ENCODE measurements at regions not wholly inside any gene's neighbourhood (a gene's known extent, or its start where the extent isn't known, plus 50 kb on each side); places are given as distances from the start of the nearest gene placed in this dataset.
"Not testable (repeated sequence)": the region's sequence is repeated elsewhere in the genome, so short reads cannot be mapped to it uniquely, and the experiment has no call there.

DNA sequence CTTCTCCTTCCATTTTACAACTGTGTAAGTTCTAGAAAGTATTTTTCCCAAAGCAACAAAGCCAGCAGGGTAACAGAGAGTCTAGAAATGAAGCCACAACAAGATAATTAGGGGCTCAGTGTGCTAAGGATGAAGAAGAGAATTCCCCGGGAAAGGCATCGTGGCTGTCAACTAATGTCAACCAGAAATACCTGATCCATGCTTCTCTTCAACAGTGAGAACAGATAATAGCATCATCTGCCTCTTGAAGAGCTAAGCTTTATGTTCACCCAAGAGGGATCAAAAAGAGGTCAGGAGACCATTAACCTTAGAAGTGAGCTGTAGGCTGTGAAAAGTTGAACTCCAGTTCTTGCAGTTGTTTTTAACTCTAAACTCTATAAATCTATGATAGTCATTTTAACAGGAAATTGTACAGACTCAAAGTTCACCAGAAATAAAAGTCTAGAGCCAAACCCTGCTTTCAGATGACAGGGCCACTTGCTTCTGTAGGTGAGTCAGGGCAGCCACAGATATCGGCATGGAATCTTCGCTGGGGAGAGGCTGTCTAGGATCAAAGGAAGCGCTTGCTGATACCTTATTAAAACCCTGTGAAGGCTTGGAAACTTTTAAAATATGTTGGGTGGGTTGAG, 540.7 kb upstream of the ID2 start:
- in situ Hi-C loops (cut with HindIII; ENCODE audit: low sequenced_read_pairs): no loop called here

DNA sequence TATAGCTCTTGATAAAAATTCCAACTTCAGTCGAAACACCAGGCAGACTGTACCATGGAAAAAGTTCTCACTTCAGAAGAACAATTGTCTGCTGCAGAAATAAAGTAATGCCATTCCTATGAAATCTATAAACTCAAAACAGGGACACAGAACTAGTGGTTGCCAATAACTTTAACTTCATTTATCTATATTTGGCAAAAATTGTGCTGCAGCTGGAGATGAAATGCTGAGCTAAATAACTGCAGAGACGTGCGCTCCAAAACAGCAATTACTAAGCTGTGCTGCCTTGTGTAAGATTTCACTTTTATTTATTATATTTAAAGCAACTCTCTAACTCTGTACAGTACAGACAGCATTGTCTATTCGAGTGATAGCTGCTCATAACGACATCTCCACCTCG, 540.1 kb upstream of the ID2 start:
- in situ Hi-C loops (cut with HindIII; ENCODE audit: low sequenced_read_pairs): no loop called here

DNA sequence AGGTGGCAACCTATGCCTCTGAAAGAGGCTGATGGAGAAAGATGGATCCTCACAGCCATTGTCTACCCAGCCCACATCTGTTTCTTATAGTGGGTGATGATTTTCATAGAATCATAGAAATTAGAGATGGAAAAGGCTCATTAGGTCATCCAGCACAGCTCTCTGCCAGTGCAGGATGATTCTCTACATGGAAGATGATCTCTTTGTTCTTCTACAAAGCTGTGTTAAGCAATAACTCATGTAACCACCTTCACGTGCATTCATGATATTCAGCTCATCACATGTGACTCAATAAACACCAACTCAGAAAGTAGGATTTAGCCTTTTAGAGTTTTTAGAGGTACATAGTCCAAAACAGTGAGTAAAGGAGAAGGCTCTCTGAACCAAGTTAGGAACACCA, 539.4 kb upstream of the ID2 start:
- in situ Hi-C loops (cut with HindIII; ENCODE audit: low sequenced_read_pairs): no loop called here

DNA sequence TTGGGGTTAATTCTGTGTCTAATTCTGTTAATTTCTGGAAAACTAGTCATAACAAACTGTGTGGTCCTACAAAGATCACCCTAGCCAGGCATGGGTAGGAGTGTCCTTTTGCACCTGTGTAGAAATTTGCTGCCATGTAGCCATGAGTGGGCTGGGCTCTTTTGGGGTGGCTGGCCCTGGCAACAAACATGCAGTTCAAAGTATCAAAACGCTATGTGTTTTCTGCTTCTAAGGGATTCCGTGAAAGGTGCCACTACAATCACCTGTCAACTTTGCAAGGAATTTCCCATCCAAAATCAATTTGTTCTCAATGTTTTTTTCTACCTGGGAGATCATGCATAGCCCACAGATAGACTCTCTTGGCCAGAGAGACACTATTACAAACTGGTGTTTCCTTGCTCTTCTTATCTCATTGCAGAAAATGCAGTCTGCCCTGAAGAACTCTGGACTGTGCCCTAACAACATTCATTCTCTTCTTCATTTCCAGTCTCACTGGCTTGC, 537.7 kb upstream of the ID2 start:
- in situ Hi-C loops (cut with HindIII; ENCODE audit: low sequenced_read_pairs): no loop called here

DNA sequence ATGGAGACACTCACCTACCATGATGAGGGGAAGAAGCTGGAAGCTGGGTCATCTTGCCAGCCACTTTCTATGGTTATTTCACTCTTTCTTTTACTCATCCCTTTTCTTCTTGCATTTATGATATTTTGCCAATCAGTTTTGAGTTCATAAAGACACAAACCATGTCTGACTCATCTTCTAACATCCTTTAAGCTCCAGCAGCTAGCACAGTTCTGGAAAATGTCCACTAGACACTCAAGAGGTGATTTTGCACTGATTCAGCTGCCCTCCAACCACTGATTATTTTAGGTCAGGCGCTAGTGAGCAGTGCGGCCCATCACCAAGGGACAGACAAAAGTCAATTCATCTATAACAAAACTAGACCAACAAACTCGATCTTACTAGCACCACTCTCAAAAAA, 537.1 kb upstream of the ID2 start:
- in situ Hi-C loops (cut with HindIII; ENCODE audit: low sequenced_read_pairs): no loop called here

DNA sequence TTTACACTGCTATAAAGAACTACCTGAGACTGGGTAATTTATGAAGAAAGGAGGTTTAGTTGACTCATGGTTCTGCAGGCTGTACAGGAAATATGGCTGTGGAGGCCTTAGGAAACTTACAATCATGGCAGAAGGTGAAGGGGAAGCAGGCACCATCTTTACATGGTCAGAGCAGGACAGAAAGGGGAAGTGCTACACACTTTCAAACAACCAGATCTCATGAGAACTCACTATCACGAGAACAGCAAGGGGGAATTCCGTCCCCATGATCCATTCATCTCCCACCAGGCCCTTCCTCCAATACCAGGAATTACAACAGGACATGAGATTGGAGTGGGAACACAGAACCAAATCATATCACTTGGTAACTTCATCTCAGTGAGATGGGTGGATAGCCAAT, 536.5 kb upstream of the ID2 start:
- in situ Hi-C loops (cut with HindIII; ENCODE audit: low sequenced_read_pairs): not testable (repeated sequence)

DNA sequence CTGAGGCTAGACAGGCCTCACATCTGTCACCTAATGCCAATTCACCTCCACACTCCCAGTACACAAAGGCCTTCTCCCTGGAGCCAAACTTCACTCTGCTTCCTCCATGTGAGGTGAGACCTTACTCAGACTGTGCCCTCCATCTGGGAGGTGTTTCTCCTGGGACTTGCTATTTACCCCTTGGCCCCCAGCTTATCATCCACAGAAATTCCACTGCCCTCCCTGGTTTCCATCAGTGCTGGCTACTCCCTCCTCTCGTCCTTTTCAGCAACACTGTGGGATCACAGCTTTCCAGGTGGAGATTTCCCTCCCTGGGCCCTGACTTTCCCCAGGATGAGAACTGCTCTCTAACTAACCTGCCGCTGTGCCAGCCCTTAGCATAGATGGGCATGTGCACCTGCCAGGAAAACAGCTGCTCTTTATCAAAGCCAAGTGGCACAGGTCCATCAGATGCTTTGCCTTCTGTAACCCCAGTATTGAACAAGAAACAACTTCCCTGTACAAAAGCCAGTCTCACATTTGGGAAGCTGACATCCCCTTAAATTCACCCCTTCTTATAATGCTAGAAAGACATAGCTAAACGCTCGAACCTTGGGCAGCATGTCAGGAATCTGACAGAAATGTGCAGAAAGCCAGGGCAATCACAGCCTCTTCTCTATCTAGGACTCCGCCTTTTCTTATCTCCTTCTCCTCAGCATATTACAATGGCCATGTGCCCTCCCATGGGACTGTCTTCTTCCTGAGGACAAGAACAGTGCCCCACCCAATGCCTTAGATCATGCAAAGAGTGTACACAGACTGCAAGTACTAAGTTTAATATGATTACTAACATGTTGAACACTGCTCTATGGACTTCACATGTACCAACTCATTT, 535.5 kb upstream of the ID2 start:
- in situ Hi-C loops (cut with HindIII; ENCODE audit: low sequenced_read_pairs): no loop called here

DNA sequence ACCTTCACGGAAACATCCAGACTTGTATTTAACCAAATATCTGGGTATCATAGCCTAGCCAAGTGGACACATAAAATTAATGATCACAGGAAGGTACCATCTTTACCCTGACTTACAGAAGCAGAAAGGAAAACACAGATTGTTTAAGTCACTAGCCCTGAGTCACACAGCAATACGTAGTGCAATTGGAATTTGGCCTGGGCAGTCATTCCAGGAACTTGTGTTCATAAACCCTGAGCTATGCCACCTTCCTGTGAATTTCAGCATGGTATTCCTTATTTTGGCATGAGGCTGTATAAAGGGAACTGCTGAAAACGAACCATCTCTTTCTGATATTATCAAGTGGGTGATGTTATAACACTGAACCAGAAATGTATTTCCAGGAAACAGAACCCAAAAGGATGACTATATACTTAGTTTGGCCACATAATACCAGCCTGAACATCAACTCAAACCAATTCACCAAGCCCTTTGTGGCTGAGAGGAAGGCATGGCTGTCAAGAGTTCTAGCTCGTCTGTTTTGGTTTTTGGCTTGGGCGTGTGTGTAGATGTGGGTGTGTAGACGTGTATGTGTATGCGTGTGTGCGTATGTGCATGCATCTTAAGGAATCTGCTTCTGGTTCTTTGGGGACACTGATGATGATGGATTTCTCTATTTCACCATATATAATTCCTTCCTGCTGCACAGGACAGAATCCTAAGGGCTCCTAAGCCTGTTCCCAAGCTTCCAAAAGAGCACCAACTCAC, 533.4 kb upstream of the ID2 start:
- in situ Hi-C loops (cut with HindIII; ENCODE audit: low sequenced_read_pairs): no loop called here

DNA sequence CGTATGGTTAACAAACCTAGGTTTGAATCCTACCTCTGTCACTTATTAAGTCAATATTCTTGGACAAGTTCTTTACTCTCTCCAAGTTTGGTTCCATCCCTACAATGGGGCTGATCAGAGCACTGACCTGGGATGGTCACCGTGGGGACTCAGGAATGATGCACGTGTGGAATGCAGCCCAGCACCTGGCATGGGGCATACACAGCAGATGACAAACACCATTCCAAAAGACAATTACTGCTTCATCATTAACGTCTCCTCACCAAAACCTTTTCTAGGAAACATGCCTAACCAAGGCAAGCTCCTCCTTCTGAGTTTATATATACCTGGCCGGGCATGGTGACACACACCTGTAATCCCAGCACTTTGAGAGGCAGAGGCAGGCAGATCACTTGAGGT, 532.9 kb upstream of the ID2 start:
- in situ Hi-C loops (cut with HindIII; ENCODE audit: low sequenced_read_pairs): no loop called here

DNA sequence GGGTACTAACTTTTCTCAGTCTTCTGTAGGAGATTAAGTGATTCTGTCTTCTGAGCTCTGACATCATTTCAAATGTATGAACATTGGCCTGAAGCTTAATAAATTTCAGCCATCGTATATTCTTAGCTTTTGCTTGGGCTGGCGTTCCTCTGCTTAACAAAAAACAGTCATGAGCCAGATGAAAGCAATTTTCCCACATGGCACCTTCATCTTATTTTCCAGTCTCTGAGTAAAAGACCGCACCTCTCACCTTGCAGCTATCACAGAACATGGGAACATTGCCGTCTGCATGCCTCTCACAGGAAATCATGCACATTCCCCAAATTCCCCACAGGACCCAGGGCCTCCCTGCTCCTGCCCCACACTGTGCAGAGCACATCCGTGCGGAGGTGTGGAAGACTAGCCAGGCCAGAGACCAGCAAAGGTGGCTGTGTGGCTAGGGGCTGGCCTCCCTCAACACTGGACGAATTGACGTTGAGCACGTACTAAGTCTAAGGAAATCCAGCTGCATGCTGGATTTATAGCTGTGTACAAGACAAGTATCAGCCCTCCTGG, 531.8 kb upstream of the ID2 start:
- in situ Hi-C loops (cut with HindIII; ENCODE audit: low sequenced_read_pairs): no loop called here

DNA sequence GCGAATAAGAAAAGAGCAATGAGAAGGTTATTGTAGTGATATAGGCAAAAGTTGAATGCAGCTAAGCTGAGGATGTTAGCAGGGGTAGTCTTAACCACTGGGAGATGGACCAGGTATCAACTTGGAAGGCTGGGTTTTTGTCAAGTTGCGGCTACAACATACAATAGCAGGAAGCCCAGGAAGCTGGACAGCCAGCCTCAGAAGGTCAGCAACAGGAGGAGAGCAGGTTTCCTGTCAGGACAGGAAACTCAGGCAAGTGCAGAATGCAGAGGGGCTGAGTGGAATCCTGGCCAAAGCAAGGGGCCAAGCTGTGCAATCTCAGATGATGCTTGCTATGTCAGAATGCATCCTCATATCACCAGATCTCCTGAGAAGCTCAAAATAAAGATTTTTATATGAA, 530.0 kb upstream of the ID2 start:
- in situ Hi-C loops (cut with HindIII; ENCODE audit: low sequenced_read_pairs): no loop called here

DNA sequence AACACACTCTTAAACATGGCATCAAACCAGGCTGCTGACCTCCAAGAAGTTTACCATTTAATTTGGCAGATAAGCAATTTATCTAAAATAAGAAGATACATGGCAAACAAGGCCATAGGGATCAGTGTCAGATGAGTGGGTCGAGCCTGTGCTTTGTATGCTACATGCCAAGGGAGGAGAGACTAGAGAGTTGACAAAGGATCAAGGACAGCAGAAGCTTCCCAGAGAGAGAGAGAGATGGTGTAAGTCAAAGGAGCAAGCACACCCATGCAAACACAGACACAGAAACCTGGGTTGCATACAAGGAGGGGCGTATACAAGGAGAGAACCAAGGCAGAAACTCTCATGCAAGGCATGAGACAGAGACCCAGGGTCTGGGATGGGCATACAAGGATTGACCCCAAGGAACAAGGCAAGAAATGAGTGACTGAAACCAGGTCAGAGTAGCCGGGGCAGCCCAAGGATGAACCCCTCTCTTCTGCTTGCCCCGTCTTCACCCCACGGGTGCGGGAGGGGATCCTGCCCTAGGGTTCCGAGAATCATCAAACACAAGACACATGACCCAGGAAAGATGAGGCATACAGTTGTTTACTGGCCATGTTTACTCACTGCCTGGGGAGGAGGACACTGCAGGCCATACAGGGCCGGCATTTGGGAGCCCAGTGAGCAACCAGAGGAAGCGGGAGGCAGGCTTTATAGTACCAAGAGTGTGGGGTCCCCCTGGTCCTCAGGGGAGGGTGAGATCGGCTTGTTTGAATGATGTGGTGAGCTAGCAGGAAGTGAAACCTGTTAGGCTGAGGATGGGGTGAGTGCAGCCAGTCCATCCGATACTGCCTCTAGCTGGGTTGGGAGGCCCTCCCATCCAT, 529.2 kb upstream of the ID2 start:
- in situ Hi-C loops (cut with HindIII; ENCODE audit: low sequenced_read_pairs): no loop called here

DNA sequence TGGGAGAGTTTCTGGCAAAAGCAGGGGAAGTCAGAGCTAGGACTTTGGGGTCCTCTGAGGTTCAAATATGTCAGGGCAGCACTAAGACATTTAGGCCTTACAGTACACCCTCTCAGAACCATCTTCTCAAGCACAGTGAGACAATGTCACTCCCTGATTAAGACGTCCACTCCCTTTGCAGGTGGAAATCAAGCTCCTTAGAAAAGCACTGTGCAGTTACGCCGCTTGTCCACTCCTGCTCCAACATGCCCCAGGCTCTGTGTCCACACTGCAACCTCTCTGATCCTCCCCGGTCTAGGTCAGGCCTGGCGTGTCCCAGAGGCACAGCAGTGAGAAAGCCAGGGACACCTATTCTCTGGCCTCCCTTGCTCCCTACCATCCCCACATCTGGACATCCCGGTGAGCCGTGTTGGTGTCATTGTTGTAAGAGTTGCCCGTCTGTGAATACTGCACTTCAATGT, 528.6 kb upstream of the ID2 start:
- in situ Hi-C loops (cut with HindIII; ENCODE audit: low sequenced_read_pairs): no loop called here

DNA sequence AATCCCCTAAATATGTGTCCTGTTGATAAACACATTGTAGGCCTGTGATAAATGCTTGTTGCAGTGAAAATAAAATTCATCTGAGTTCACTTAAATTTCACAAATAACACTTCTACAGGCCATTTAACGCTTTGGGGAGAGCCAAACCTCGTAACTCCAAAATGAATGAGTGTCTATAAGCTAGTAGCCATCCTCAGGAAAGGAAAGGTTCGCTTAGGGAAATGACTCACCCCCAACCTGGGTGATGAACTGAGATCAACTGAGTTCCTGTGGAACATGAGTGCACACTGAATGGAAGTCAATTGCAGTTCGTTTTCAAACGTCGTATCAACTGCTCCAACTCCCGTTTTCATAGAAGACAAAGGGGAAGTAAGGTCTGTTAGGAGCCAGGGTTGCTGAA, 527.6 kb upstream of the ID2 start:
- in situ Hi-C loops (cut with HindIII; ENCODE audit: low sequenced_read_pairs): no loop called here

DNA sequence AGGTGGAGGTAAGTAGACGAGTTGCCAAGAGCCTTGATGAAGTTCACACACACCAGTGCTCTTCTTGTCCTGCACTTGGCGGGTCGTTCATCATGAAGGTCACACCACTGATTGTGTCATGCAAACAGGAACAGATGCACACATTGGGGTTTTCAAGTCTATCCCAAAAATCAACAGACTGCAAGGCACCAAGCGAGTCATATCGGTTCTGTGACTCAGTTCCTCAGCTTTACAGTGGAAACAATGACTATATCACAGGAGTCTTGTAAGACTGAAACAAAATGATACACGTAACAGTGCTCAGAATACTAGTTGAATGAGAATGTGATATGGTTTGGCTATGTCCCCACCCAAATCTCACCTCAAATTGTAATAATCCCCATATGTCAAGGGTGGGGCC, 526.9 kb upstream of the ID2 start:
- in situ Hi-C loops (cut with HindIII; ENCODE audit: low sequenced_read_pairs): no loop called here

DNA sequence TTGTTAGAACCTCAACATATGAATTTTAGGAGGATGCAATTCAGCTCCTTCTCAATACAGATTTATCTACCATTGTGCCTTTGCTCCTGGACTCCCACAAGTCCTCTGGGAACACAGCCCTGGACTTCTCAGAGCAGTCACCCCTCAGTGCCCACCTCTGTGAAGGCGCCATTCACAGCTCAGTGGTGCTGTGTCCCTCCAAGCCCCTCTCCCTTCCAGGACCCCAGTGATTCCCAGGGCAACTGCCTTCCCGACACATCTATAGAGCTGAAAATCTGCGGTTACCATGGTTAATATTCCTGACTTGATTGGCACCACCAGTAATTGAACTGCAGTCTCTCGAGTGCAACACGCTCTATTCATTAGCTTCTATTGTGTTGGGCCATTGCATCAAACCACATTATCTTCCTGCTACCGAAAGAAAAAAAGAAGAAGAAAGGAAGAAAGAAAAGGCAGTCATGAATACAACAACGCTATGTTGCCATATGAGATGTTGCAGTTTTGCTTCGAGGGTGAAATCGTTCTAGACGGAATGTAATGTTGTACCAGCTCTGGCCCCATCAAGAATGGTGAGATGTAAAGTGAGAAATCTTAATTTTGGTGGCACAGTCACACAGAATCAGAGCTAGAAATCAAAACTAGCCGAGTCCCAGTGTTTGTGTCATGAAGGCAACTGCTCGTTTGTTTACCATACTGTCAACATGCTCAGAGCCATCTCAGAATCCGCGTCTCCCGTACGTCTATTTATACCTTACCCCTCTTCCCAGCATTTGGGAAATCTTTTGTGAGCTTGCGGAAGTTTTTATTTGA, 524.0 kb upstream of the ID2 start:
- in situ Hi-C loops (cut with HindIII; ENCODE audit: low sequenced_read_pairs): no loop called here

DNA sequence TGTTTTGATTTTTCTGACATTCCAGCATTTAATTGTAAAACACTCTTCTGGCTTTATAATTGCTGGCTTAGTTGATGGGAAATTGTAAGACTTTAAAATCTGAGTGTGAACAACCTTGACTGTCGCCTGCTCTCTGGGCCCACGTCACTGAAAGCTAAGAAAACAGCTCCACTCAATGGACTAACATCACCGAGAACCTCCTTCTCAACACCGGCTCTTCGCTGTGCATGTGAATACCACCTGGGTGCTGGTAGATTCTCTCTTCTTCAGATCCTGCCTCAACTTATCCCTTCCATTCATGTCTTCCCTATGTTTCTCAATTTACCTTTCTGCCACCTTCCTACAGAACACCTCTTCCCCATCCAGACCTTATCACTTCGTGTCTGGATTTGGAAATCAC, 523.1 kb upstream of the ID2 start:
- in situ Hi-C loops (cut with HindIII; ENCODE audit: low sequenced_read_pairs): no loop called here

DNA sequence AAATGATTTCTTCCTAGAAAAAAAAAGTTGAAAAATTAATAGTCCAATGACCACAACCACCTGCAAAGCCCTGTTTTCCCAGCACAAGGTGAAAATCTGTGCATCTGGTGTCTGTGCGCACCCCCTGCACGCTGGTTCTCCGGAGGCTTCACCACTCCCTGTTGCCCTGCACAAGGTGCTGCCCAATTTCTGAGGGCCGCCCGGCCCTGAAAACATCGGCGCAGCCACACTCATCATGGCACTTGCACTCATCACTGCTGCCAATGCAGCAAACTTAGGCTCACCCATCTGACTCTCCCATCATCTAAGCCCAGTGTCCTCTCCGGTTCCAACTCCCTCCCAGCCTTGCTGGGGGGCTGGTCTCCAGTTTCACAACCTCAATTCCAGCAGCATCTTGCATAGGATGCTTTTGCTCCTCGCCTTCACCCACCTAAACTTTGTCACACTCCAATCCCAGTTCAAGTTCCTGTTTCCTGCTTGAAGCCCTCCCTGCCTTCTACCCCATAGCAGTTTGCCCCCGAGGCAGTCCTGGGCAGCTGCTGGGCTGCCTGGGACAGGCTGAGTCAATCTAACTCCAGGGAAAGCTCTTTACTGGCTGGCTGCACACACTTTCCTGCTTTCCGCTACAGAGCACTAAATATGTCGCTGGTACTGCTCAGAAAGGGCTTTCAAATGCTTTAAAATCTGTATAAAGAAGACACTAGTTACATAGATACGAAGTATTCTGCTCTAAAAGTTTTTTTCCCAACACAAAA, 522.5 kb upstream of the ID2 start:
- in situ Hi-C loops (cut with HindIII; ENCODE audit: low sequenced_read_pairs): no loop called here
